ENCODE measurements at regions not wholly inside any gene's neighbourhood (a gene's known extent, or its start where the extent isn't known, plus 50 kb on each side); places are given as distances from the start of the nearest gene placed in this dataset.

- Histone ChIP-seq H3K27me3 (no peaks in the 10 kb centered on the region), H3K9me3 (no peaks in the 10 kb centered on the region), H3K27ac (no peak overlapping the region), H3K36me3 (no peaks in the 10 kb centered on the region), H3K4me1 (no peaks in the 10 kb centered on the region), H3K4me3 (no peak overlapping the region)
- TF ChIP-seq CTCF (IDR thresholded peaks at IDR 0.05): no peak
- intact Hi-C loops (cut with DNase I; ENCODE audit: low total_unique reads): no loop called here
- no peak for DNase-seq
Measured at GRCh38 chr2:185687967-185688366, 50.6 kb upstream of the FSIP2 start.
